Neural cell (in vitro differentiated cells): ENCODE measurements at regions not wholly inside any gene's neighbourhood (a gene's known extent, or its start where the extent isn't known, plus 50 kb on each side); places are given as distances from the start of the nearest gene placed in this dataset.

ENCODE experiments used
- H2AFZ ChIP-seq: fragments of 200-600, 300-800 bp; sonication (generic), shearing (Covaris generic); 2 replicates; pipeline ENCODE4 v1.6.0; 2014; ENCODE audit warnings: low read depth, mild to moderate bottlenecking, antibody characterized with exemption, low read length, moderate library complexity
- H3F3A ChIP-seq: fragments of 200-600 bp; shearing (Covaris generic); 2 replicates; pipeline ENCODE4 v1.6.1; 2016; ENCODE audit warnings: mild to moderate bottlenecking, moderate library complexity, mixed read lengths, antibody characterized with exemption, low read length; ENCODE audit not compliant: insufficient read depth, poor library complexity, severe bottlenecking
- H3K27ac ChIP-seq: fragments of 200-600, 300-800 bp; sonication (generic), shearing (Covaris generic); 2 replicates; pipeline ENCODE4 v1.5.1; 2014; ENCODE audit warnings: mild to moderate bottlenecking, low read length, moderate library complexity
- H3K27me3 ChIP-seq: fragments of 300-800, 200-600 bp; sonication (generic), shearing (Covaris generic); 2 replicates; pipeline ENCODE4 v1.6.0; 2014; ENCODE audit warnings: mild to moderate bottlenecking, low read depth, low read length, moderate library complexity; ENCODE audit not compliant: insufficient read depth
- H3K36me3 ChIP-seq: fragments of 300-800, 200-600 bp; sonication (generic), shearing (Covaris generic); 2 replicates; pipeline ENCODE4 v1.5.1; 2014; ENCODE audit warnings: mild to moderate bottlenecking, antibody characterized with exemption, low read length, moderate library complexity; ENCODE audit not compliant: insufficient read depth
- H3K4me2 ChIP-seq: fragments of 300-800, 200-600 bp; sonication (generic), shearing (Covaris generic); 2 replicates; pipeline ENCODE4 v1.6.0; 2014; ENCODE audit warnings: mild to moderate bottlenecking, low read length
- H3K4me3 ChIP-seq: fragments of 300-800, 200-600 bp; sonication (generic), shearing (Covaris generic); 2 replicates; pipeline ENCODE4 v1.5.1; 2014; ENCODE audit warnings: mild to moderate bottlenecking, low read length, moderate library complexity
- H3K79me2 ChIP-seq: fragments of 200-600 bp; shearing (Covaris generic); replicated peaks from 2 replicates; pipeline ENCODE4 v1.6.0; 2014; ENCODE audit warnings: mild to moderate bottlenecking, low read length, moderate library complexity; ENCODE audit not compliant: insufficient read depth
- H3K9ac ChIP-seq: fragments of 300-800, 200-600 bp; sonication (generic), shearing (Covaris generic); 2 replicates; pipeline ENCODE4 v1.6.1; 2016; ENCODE audit warnings: mild to moderate bottlenecking, low read length, mixed read lengths
- H3K9me2 ChIP-seq: fragments of 200-600 bp; shearing (Covaris generic); 2 replicates; pipeline ENCODE4 v1.6.1; 2016; ENCODE audit warnings: mild to moderate bottlenecking, low read length, mixed read lengths; ENCODE audit not compliant: insufficient read depth
- H3K9me3 ChIP-seq: fragments of 200-600, 300-800 bp; sonication (generic), shearing (Covaris generic); 2 replicates; pipeline ENCODE4 v1.6.1; 2016; ENCODE audit warnings: mild to moderate bottlenecking, mixed run types, low read length, moderate library complexity, mixed read lengths
- H4K20me1 ChIP-seq: fragments of 200-600 bp; shearing (Covaris generic); 2 replicates; pipeline ENCODE4 v1.6.1; 2016; ENCODE audit warnings: mild to moderate bottlenecking, mixed run types; ENCODE audit not compliant: insufficient read depth
- CTCF ChIP-seq: fragments of 450-650 bp; IDR thresholded peaks from 2 replicates; pipeline ENCODE4 v1.5.1; 2014; ENCODE audit warnings: antibody characterized with exemption, mild to moderate bottlenecking, moderate library complexity; ENCODE audit not compliant: poor library complexity, severe bottlenecking
- EP300 ChIP-seq: fragments of 450-650 bp; conservative IDR thresholded peaks from 2 replicates; pipeline ENCODE4 v1.6.1; 2014; ENCODE audit warnings: antibody characterized with exemption, mild to moderate bottlenecking, moderate library complexity; ENCODE audit not compliant: poor library complexity, severe bottlenecking
- EZH2 ChIP-seq: fragments of 200-600, 300-800 bp; shearing (Covaris generic), sonication (generic); IDR thresholded peaks from 2 replicates; pipeline ENCODE4 v1.6.1; 2014; ENCODE audit warnings: antibody characterized with exemption, low read length, borderline replicate concordance, mild to moderate bottlenecking; ENCODE audit not compliant: insufficient read depth, poor library complexity, severe bottlenecking
- MXI1 ChIP-seq: fragments of 450-650 bp; conservative IDR thresholded peaks from 2 replicates; pipeline ENCODE4 v1.6.1; 2014; ENCODE audit warnings: antibody characterized with exemption, mild to moderate bottlenecking; ENCODE audit not compliant: poor library complexity, severe bottlenecking
- POLR2AphosphoS5 ChIP-seq: IDR thresholded peaks from 2 replicates; pipeline ENCODE4 v1.6.1; 2012
- RAD21 ChIP-seq: fragments of 450-650 bp; conservative IDR thresholded peaks from 2 replicates; pipeline ENCODE4 v1.6.1; 2014; ENCODE audit warnings: antibody characterized with exemption, mild to moderate bottlenecking, moderate library complexity
- REST ChIP-seq: IDR thresholded peaks from 2 replicates; pipeline ENCODE4 v1.6.1; 2012; ENCODE audit warnings: borderline replicate concordance
- SMC3 ChIP-seq: fragments of 450-650 bp; conservative IDR thresholded peaks from 2 replicates; pipeline ENCODE4 v1.6.1; 2014; ENCODE audit warnings: antibody characterized with exemption, mild to moderate bottlenecking, moderate library complexity; ENCODE audit not compliant: poor library complexity
- TAF1 ChIP-seq: IDR thresholded peaks from 2 replicates; pipeline ENCODE4 v1.6.1; 2012; ENCODE audit warnings: low read depth

- Histone ChIP-seq H3K9ac (no peak overlapping the region), H3F3A (no peaks in the 10 kb centered on the region), H3K36me3 (no peaks in the 10 kb centered on the region), H2AFZ (no peak overlapping the region), H3K79me2 (no peaks in the 10 kb centered on the region), H3K9me3 (no peaks in the 10 kb centered on the region), H3K9me2 (no peaks in the 10 kb centered on the region), H3K27ac (no peak overlapping the region), H3K27me3 (no peaks in the 10 kb centered on the region), H4K20me1 (no peaks in the 10 kb centered on the region), H3K4me3 (no peak overlapping the region), H3K4me2 (no peak overlapping the region)
- TF ChIP-seq EZH2 (no peak), EP300 (no peak), POLR2AphosphoS5 (no peak), MXI1 (no peak), REST (no peak), CTCF (no peak), SMC3 (no peak), RAD21 (no peak), TAF1 (no peak)
Measured at GRCh38 chr7:136171233-136171632, 194.1 kb upstream of the MTPN start.

GRCh38 chr7:136168821-136169220 lies 191.7 kb upstream of the MTPN start:
- Histone ChIP-seq H3F3A (no peaks in the 10 kb centered on the region), H3K36me3 (no peaks in the 10 kb centered on the region), H4K20me1 (no peaks in the 10 kb centered on the region), H3K4me3 (no peak overlapping the region), H3K9me2 (no peaks in the 10 kb centered on the region), H3K9ac (no peak overlapping the region), H3K79me2 (no peaks in the 10 kb centered on the region), H3K27me3 (no peaks in the 10 kb centered on the region), H2AFZ (no peak overlapping the region), H3K9me3 (no peaks in the 10 kb centered on the region), H3K4me2 (no peak overlapping the region), H3K27ac (no peak overlapping the region)
- no peak for TF ChIP-seq POLR2AphosphoS5
- no peak for TF ChIP-seq RAD21
- TF ChIP-seq TAF1: no peak
- TF ChIP-seq CTCF: no peak
- TF ChIP-seq REST: no peak
- TF ChIP-seq SMC3: no peak
- TF ChIP-seq EP300: no peak
- no peak for TF ChIP-seq MXI1
- TF ChIP-seq EZH2: no peak
